ENCODE measurements at regions not wholly inside any gene's neighbourhood (a gene's known extent, or its start where the extent isn't known, plus 50 kb on each side); places are given as distances from the start of the nearest gene placed in this dataset.

- DNase-seq = no peak
Observed at GRCh38 chr18:56545464-56545863, 92.9 kb downstream of the TXNL1 start.

GRCh38 chr18:56542476-56542875 lies 95.9 kb downstream of the TXNL1 start:
- no peak for DNase-seq

GRCh38 chr18:56541793-56542192 lies 96.6 kb downstream of the TXNL1 start:
- no peak for DNase-seq

- DNase-seq = no peak
Observed at GRCh38 chr18:56541340-56541739, 97.1 kb downstream of the TXNL1 start.

- no peak for DNase-seq
Observed at GRCh38 chr18:56538746-56539145, 99.6 kb downstream of the TXNL1 start.

- no peak for DNase-seq
Observed at GRCh38 chr18:56532176-56532840, 106.1 kb downstream of the TXNL1 start.

GRCh38 chr18:56522816-56523215 lies 115.6 kb downstream of the TXNL1 start:
- DNase-seq = no peak

GRCh38 chr18:56521263-56521662 lies 117.1 kb downstream of the TXNL1 start:
- no peak for DNase-seq

- no peak for DNase-seq
Observed at GRCh38 chr18:56517761-56518160, 120.6 kb downstream of the TXNL1 start.

GRCh38 chr18:56517196-56517595 lies 121.2 kb downstream of the TXNL1 start:
- DNase-seq = no peak

GRCh38 chr18:56516789-56517188 lies 121.6 kb downstream of the TXNL1 start:
- no peak for DNase-seq

- DNase-seq = no peak
Observed at GRCh38 chr18:56515522-56515921, 122.9 kb downstream of the TXNL1 start.

GRCh38 chr18:56511996-56512395 lies 126.4 kb downstream of the TXNL1 start:
- DNase-seq = no peak

- DNase-seq = no peak
Observed at GRCh38 chr18:56510108-56510507, 128.3 kb downstream of the TXNL1 start.

- no peak for DNase-seq
Observed at GRCh38 chr18:56509656-56510055, 128.7 kb downstream of the TXNL1 start.

- DNase-seq = no peak
Observed at GRCh38 chr18:56508370-56509036, 129.9 kb downstream of the TXNL1 start.

- no peak for DNase-seq
Observed at GRCh38 chr18:56505971-56506370, 132.4 kb downstream of the TXNL1 start.

- DNase-seq = no peak
Observed at GRCh38 chr18:56505293-56505692, 133.1 kb downstream of the TXNL1 start.

- no peak for DNase-seq
Observed at GRCh38 chr18:56501896-56502295, 136.5 kb downstream of the TXNL1 start.

GRCh38 chr18:56495884-56496283 lies 142.5 kb downstream of the TXNL1 start:
- DNase-seq = no peak

- DNase-seq = no peak
Observed at GRCh38 chr18:56493531-56493930, 144.9 kb downstream of the TXNL1 start.

GRCh38 chr18:56492136-56492535 lies 146.3 kb downstream of the TXNL1 start:
- DNase-seq = no peak

- DNase-seq = no peak
Observed at GRCh38 chr18:56490942-56491341, 147.4 kb downstream of the TXNL1 start.

- no peak for DNase-seq
Observed at GRCh38 chr18:56489893-56490292, 148.5 kb downstream of the TXNL1 start.

GRCh38 chr18:56488739-56489138 lies 149.7 kb downstream of the TXNL1 start:
- no peak for DNase-seq

Measured in activated gamma-delta T cell (primary cell).